HG02588 (cell line): ENCODE measurements at regions not wholly inside any gene's neighbourhood (a gene's known extent, or its start where the extent isn't known, plus 50 kb on each side); places are given as distances from the start of the nearest gene placed in this dataset.
"Not testable (repeated sequence)": the region's sequence is repeated elsewhere in the genome, so short reads cannot be mapped to it uniquely, and the experiment has no call there.

Experiments used
- ATAC-seq: cut with Tn5 transposase; IDR thresholded peaks from one replicate; pipeline ENCODE4 v1.9.1; 2021; ENCODE audit warnings: mild to moderate bottlenecking, moderate library complexity; ENCODE audit not compliant: unreplicated experiment

DNA sequence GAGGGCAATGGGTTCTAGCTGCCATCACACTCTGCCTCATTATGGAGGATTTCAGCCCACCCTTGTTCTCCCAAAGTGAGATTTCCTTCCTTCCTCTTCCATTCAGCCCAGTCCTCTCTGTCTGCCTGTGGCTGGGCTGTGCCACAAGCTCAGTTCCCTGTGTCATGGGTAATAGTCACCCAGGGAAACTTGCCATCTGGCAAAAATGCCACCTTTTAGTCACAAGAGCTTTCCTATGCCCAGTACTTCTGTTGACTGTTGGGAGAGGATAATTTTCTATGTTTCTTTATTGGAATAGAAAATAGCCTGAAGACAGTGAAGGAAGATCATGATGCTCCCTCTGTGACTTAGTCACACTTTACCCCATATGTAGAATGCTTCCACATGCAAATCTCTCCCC is 71.4 kb downstream of the TLR4 start:
- ATAC-seq: no peak

DNA sequence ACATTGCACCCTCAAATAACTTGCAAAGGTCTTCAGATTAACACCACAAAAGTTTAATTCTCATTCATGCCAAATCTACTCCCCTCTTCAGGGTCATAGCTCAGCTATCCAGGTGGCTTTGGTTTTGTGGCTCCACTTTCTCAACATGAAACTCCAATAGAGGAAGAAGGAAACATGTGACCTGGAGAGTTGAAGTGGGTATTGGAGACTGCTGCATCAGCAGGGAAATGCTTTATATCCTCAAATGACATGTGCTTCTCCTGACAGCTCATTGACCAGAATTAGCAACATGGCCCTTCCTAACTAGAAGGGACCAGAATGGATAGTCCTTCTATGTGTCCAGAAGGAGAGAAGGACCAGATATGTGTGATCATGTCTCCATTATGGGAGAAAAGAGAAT is 73.6 kb downstream of the TLR4 start:
- no peak for ATAC-seq

DNA sequence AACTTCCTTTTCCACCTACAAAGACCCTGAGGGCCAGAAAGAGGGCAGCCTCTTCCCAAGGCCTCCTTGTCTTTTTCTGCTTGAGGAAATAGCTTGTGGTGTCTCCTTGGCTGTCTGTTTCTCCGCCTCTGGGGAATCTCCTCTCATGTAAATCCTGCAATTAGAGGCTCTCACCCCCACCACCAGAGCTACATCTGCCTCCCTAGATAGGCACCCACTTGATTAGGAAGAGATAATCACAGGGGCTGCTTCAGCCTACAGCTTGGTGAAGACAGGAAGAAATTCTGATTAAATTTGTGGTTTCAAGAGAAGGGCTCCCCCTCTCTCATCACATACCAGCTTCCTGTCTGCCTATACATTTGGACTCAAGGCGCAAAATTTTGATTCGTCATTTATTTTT is 75.6 kb downstream of the TLR4 start:
- no peak for ATAC-seq

DNA sequence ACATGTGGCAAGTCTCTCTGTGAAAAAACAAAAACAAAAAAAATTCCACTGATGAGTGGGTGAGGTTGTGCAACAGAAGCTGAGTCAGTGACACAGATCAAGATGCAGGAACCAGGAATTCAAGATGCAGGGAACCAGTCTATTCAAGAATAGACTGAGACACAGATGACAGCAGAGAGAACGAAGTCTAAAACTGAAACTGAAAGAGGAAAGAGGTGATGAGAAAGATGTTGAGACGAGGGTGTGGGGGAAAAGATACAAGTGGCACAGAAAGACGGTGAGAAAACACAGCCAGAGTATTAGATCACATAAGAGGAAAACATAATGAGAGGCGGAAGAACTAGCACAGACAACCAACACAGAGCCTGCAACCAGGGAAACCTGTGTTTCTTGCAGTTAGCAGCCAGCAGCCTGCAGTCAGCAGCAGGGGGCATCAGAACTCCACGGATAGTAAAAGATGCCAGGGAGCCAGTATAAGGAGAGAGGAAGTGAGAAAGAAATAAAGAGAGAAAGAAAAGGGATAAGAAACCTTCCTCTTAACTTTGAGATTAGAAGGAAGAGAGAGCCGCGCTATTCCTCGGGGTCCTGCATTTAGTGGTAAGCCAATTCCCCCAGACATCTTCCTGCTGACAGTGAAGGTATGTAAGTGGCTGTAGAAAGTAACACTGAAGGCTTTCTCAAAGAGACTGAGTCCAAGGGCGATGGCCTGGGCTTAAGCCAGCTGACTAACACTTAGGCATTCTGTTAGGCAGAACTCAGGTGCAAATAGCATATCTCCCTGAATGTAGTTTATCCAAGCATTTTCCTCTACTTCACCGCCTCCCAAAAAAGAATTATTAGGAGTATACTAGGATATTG is 79.0 kb downstream of the TLR4 start:
- peak; percentile 72 for ATAC-seq

DNA sequence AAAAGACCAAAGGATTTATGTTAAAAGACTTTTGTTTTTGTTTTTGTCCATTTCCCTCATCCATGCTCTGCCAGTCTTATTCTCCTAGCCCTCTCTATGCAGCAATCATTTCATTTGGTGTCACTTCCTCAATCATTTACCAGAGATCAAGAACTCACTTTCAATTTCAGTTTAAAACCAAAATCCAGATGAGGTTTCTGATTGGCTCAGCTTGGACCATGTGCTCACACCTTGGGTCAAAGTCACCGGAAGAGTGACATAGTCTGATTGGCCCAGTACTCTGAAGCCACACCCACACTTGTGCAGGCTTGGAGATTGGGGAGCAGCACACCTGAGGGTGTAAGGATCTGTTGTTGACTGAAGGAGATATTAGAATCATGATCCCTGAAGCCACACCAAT is 79.6 kb downstream of the TLR4 start:
- peak; percentile 78 for ATAC-seq

DNA sequence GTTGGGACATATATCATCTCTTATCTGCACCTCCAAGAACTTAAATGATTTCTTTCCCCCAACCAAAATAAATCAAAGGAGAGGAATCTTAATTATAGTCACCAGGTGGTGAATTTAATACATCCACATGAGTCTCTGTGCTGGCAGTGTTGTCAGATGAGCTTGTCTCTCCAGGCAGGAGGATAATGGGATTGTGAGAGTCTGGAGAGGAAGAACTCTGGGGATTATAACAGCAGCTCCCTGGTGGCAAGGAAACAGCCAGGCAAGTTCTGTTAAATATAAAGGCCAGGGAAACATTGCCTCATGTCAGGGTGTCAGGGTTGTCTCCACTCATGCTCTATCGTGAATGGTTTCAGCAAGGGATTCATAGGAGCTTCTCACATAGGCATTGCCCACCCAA is 80.8 kb downstream of the TLR4 start:
- no peak for ATAC-seq

DNA sequence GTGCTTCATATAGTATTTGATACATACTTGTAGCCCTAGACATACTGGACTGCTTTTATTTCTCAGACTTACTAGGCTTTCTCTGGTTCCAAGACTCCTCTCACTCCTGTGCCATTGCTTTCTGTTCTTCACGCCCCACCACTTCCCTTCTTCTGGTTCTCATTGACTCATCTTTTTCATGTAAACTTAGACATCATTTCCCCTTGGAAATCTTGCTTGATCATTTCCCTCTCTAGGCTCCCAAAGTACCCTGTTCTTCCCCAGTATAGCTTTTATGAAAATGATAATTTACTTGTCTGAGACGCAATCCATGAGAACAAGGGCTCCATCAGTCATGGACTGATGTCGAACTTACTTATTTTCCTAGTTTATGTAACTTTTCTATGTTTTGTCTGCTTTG is 83.5 kb downstream of the TLR4 start:
- no peak for ATAC-seq

DNA sequence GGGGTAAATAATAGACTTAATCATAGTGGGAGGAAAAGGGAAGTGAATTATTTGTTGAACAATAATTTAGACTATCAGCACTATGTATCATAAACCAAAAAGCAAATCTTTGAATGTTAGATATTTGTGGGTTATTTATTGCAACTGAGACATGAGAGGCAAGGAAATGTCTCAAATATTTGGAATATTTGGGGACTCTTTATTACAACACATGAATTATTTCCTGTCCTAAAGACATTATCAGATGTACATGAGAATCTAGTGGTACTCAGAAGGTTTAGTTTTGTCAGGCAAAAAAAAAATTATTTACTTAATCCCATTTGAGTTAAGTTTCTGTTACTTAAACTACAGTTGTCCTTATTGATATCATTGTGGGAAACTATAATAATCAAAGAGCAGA is 91.1 kb downstream of the TLR4 start:
- ATAC-seq: no peak

DNA sequence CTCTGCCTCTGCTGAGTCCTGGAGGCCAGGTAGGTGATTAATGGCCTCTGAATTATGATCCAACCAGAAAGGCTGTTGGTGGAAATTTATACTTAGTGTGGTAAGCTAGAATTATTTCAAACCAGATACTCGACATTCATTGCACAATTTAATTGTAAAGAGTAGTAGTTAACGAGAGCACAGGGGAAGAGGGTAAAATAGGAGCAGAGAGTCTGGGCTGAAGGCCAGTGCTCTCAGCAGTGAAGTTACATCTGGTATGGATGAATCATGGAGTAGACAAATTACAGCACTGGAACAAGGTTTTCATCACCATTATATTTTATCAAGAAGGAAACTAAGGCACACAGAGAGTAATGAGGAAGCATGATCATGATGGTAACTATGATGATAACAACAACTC is 92.5 kb downstream of the TLR4 start:
- ATAC-seq: no peak

DNA sequence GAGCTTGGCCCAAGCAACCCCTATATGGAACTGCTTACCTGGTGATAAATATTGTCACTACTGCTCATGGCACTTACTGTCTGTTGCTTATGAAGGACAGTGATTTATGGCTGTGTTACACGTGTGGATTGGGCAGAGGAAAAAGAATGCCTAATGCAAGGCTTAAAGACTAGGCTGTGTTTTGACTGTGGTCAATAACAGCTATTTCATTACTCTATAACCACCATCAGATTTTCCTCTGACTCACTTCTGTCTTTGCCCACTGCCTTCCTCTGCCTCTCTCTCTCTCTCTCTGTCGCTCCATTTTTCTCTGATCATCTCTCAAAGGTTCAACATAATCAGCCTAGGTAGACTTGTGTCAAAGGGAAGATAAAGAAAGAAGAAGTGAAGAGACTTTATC is 96.2 kb downstream of the TLR4 start:
- ATAC-seq: no peak

DNA sequence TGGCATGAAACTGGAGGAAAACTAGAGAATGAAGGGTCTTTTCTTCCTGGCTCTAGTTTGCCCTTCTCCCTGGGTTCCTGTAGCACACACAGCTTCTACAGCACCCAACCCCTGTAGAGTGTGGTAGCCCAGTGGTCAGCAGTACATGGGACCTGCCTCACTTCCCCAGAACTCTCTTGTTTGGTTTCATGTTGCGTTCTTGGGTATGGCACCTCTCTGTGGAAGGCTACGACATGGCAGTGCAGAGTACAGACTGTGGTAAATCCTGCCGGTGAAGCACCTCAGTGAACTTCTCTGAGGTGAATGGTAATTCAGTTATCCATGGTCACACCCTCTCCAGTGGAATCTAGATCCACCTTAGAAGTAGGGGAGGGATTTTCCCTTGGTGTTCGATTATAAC is 105.5 kb downstream of the TLR4 start:
- ATAC-seq: no peak

DNA sequence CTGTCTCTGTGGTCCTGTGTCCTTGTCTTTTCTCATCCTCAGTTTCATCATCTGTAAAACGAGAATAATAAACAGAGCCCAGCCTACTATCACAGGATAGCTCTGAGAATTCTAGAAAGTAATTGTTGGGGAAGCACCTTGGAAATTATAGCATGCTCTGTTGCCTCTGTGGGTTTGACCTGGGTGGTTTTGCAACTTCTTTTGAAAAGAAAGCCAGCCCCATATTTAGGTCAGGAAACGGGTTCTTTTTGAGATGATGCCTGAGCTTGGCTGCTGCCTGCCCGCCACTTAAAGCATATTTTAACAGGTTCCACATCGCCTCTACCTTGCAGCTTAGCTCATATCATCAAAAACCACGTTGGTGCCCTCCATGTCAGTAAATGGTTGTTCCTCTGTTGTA is 111.1 kb downstream of the TLR4 start:
- no peak for ATAC-seq

DNA sequence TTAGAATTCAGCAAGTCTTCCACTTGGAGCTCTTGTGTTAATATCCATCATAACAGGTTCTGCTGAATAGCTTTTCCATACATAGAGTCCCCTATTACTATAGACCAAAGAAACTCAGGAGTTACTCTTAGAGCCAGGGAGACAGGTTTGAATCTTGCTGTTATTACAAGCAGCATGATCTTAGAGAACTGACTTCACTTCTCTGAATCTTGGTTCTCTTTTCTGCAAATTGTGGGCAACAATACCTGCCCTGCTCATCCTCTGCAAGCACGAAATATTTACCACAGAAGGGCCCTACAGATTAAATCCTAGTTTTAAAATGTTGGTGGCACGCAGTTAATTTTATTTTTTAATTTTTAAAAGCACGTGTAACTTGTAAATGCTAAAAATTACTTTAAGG is 111.7 kb downstream of the TLR4 start:
- ATAC-seq: no peak

DNA sequence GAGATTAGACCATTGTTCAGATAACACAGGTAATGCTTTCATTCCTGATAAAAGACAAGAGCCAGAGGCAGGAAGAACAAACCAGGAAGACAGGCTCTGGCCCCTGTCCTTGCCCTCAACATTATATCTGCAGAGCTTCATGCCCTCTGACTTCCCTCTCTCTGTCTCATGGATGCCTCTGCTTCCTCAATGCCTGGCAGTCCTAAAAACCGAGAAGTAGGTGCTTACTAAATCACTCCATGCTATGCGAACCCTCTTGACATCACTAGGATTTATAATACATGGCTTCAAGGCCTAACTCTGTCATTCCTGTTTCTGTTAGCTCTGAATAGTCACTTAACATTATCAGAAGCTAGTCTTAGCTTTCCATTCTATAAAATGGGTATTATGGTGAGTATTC is 117.8 kb downstream of the TLR4 start:
- ATAC-seq: no peak

DNA sequence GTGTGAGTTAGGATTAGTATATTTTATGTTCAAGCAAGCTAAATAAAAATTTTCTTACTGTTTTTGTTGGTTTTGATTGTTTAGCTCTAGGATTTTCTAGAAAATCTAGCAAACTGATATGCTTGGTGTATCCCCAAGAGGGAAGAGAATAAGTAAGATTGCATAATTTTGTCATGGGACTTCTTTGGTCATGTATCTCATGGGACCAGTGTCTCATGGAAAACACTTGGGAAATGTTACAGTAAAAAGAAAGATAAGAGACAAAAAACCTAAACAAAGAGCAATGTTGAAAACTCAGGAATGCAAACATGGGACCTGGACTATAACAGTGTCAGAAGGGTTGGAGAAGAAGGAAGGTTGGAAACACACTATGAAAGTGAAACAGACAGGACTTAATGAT is 119.4 kb downstream of the TLR4 start:
- ATAC-seq: no peak

DNA sequence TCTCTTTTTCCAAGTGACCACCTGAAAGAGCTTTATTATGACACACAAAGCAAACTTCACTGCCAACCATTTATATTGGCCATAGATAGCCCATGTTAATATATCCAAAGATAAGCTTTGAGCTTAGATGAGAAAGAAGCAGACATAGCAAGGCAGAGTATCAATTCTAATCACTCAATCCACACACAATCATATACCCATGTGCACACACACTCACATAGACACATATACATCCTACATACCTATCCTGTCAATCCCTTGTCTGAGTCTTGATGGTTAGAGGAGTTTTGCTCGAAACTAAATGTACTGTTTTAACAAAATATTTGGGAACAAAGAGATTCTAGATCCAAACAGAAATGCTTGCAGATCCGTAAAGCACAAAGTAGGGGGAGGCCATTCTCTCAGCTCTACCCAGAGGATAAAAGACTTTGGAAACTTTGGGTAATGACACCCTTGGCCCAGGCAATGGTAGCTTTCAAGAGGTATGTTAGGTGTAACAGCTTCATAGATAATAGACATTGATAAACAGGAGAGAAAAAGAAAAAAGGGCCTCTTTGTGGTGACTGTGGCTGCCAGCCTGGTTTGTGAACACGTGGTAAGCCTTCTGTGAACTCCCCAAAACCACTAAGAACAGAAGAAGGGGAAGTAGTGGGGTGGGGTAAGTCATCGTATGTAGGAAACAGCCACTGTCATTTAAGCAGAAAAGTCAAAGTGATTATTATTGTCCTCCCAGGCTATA is 121.6 kb downstream of the TLR4 start:
- ATAC-seq: peak; percentile 96

DNA sequence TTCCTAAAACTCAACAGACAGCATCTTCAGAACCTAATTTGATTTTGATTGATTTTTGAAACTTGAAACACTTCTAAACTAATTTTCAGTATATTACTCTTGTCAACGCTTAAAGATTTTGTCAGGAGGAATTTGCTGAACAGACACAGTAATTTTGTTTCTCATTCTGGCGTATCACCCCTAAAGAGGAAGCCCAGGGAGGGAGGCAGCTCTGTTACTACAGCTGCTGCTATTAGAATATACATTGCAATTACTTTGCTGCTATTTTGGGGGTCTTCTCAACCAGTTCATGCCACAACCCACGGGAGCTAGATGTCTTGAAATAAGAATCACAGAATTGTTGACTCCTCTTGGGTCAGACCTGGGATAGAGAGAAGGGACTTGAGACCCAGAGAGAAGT is 122.6 kb downstream of the TLR4 start:
- no peak for ATAC-seq

DNA sequence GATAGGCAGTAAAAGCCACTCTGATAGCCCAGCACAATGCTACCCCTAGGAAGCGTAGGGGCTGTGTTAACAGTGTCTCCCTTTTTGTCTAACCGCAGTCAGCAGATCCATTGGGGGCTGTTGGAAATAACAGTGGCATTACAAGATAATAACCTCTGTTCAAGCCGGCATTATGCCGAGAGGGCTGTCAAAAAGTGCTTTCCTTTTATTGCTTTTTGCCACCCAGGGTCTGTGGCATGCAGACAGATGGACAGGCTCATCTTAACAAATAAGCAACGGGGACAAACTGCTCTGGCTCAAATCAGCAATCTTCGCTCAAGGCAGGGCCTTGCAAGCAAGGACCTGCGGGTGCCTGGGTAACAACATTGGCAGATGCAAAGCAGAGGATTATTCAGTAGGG is 123.3 kb downstream of the TLR4 start:
- no peak for ATAC-seq

DNA sequence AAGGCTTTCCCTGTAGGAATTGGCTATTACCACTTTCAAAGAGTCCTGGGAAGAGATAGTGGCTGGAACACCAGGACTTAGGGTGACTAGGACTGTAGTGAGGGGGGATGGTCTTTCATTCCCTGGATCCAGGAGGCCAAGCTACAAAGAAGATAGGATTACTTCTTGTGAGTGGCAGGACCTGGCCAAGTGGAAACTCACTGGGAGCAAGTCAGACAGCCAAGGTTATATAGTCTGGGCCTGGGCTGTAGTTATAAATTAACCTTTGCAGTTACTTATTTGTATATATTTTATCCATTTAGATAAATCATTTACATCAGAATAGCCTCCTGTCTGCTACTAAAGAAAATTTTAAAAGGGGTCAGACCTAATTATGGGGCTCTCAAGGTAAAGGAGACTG is 124.3 kb downstream of the TLR4 start:
- ATAC-seq: no peak

DNA sequence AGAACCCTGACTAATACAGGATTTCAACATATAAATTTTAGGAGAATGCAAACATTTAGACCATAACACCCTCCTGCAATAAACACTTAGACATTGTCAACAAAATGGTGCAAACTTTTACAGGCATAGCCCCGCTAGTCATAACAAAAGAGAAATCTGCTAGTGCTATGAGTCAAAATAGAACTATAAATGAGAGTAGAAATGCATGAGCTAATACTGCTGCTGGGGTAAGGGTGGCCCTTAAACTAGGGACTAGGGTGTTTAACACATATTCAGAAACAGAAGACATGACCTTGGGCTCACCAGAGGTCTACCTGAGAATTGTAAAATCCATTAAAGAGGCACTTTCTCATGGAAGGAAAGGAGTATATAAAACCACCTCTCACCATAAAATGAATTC is 131.6 kb downstream of the TLR4 start:
- ATAC-seq: peak; percentile 86

DNA sequence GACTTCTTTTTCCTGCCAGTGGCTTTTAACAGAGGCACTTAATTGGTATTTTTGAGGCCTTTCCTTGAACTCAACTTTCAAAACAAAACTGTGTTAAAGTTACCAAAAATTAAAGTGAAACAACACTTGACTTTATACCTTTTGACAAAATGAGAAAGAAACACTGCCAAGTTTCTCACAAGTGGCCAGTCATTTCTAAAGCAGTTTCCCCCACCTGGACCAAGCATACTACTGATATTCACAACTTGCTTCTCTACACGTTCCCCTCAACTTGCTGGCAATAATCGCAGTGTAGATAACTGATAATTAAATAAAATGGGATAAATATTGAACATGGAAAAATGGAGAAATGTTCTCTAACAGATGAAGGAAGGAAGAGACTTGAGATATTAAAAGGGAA is 135.7 kb downstream of the TLR4 start:
- ATAC-seq: no peak

DNA sequence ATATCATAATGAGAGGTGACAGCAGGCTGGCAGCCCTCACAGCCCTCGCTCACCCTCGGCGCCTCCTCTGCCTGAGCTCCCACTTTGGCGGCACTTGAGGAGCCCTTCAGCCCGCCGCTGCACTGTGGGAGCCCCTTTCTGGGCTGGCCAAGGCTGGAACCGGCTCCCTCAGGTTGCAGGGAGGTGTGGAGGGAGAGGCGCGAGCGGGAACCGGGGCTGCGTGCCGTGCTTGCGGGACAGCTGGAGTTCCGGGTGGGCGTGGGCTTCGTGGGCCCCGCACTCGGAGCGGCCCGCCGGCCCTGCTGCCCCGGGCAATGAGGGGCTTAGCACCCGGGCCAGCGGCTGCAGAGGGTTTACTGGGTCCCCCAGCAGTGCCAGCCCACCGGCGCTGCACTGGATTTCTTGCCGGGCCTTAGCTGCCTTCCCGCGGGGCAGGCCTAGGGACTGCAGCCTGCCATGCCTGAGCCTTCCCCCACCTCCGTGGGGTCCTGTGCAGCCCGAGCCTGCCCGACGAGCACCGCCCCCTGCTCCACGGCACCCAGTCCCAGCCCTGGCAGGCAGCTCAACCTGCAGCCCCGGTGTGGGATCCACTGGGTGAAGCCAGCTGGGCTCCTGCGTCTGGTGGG is 147.7 kb downstream of the TLR4 start:
- not testable (repeated sequence) for ATAC-seq
